ENCODE measurements at regions not wholly inside any gene's neighbourhood (a gene's known extent, or its start where the extent isn't known, plus 50 kb on each side); places are given as distances from the start of the nearest gene placed in this dataset.

- TF ChIP-seq CTCF (IDR thresholded peaks at IDR 0.05): no peak
- TF ChIP-seq MYC (IDR thresholded peaks at IDR 0.05; ENCODE audit: borderline replicate concordance, low read length): no peak
- TF ChIP-seq RFX5 (IDR thresholded peaks at IDR 0.05): no peak
- no peak for TF ChIP-seq KDM1A (IDR thresholded peaks at IDR 0.05; ENCODE audit: low read depth)
- no peak for TF ChIP-seq FOSL2 (IDR thresholded peaks at IDR 0.05)
- TF ChIP-seq FOSL2 (CRISPR knock-in tag; IDR thresholded peaks at IDR 0.05): no peak
- TF ChIP-seq USF2 (IDR thresholded peaks at IDR 0.05): no peak
Observed at GRCh38 chr7:46123-46829, 146.1 kb upstream of the FAM20C start.
